ENCODE measurements at regions not wholly inside any gene's neighbourhood (a gene's known extent, or its start where the extent isn't known, plus 50 kb on each side); places are given as distances from the start of the nearest gene placed in this dataset.
"Not testable (repeated sequence)": the region's sequence is repeated elsewhere in the genome, so short reads cannot be mapped to it uniquely, and the experiment has no call there.

GRCh38 chr21:23858878-23859277 is 1748.4 kb downstream of the MRPL39 start:
- Mint-ChIP-seq H3K27me3 (no peaks in the 10 kb centered on the region), H3K4me3 (no peak overlapping the region), H3K36me3 (no peaks in the 10 kb centered on the region), H3K9me3 (no peaks in the 10 kb centered on the region), H3K4me1 (ENCODE audit: low read depth) (peaks cover 10% of the 10 kb centered on the region), H3K27ac (no peak overlapping the region)
- no peak for DNase-seq
- CTCF ChIA-PET, result no interaction called here
- intact Hi-C loops (cut with micrococcal nuclease), result loop anchor here (10.0 kb wide), 1 partner anchor 656 kb away; no protein-coding TSS in a partner anchor
- POLR2A ChIA-PET, result no interaction called here

- Mint-ChIP-seq H3K4me3 (no peak overlapping the region), H3K27ac (no peak overlapping the region), H3K9me3 (no peaks in the 10 kb centered on the region), H3K27me3 (no peaks in the 10 kb centered on the region), H3K36me3 (no peaks in the 10 kb centered on the region), H3K4me1 (ENCODE audit: low read depth) (no peaks in the 10 kb centered on the region)
- ChIA-PET POLR2A (no interaction called here), CTCF (interaction anchor here (1.6 to 3.7 kb wide), 2 partner anchors 115 to 119 kb away, joined by 4 to 28 read pairs; no protein-coding TSS in a partner anchor)
- intact Hi-C loops (cut with micrococcal nuclease), result loop anchor here (1.0 to 10.0 kb wide), 2 partner anchors 114 to 661 kb away; no protein-coding TSS in a partner anchor
- DNase-seq, result no peak
Measured at GRCh38 chr21:23853796-23854379, 1753.4 kb downstream of the MRPL39 start.

- DNase-seq, result no peak
- Mint-ChIP-seq H3K4me3 (no peak overlapping the region), H3K36me3 (no peaks in the 10 kb centered on the region), H3K27ac (no peak overlapping the region), H3K4me1 (ENCODE audit: low read depth) (no peaks in the 10 kb centered on the region), H3K27me3 (no peaks in the 10 kb centered on the region), H3K9me3 (peaks cover 19% of the 10 kb centered on the region)
- ChIA-PET POLR2A (no interaction called here), CTCF (no interaction called here)
- intact Hi-C loops (cut with micrococcal nuclease), result no loop called here
Measured at GRCh38 chr21:23837564-23837963, 1769.7 kb downstream of the MRPL39 start.

- H3K27ac Mint-ChIP-seq, result no peak overlapping the region
- H3K4me3 Mint-ChIP-seq, result no peak overlapping the region
- no peaks in the 10 kb centered on the region for H3K36me3 Mint-ChIP-seq
- intact Hi-C loops (cut with micrococcal nuclease), result no loop called here
- no peaks in the 10 kb centered on the region for H3K4me1 Mint-ChIP-seq (ENCODE audit: low read depth)
- CTCF ChIA-PET, result no interaction called here
- no peak for DNase-seq
- H3K9me3 Mint-ChIP-seq, result no peaks in the 10 kb centered on the region
- no peaks in the 10 kb centered on the region for H3K27me3 Mint-ChIP-seq
- POLR2A ChIA-PET, result no interaction called here
Measured at GRCh38 chr21:23822760-23823159, 1784.5 kb downstream of the MRPL39 start.

GRCh38 chr21:23817337-23817736 is 1789.9 kb downstream of the MRPL39 start:
- CTCF ChIA-PET, result no interaction called here

GRCh38 chr21:23812485-23812884 is 1794.8 kb downstream of the MRPL39 start:
- H3K4me3 Mint-ChIP-seq, result no peak overlapping the region
- intact Hi-C loops (cut with micrococcal nuclease), result no loop called here
- no peaks in the 10 kb centered on the region for H3K9me3 Mint-ChIP-seq
- DNase-seq, result no peak
- H3K36me3 Mint-ChIP-seq, result no peaks in the 10 kb centered on the region
- H3K4me1 Mint-ChIP-seq (ENCODE audit: low read depth), result no peaks in the 10 kb centered on the region
- no peaks in the 10 kb centered on the region for H3K27me3 Mint-ChIP-seq
- ChIA-PET POLR2A (no interaction called here), CTCF (no interaction called here)
- H3K27ac Mint-ChIP-seq, result no peak overlapping the region

More at GRCh38 chr21:23817337-23817736, 1789.9 kb downstream of the MRPL39 start:
- H3K36me3 Mint-ChIP-seq, result no peaks in the 10 kb centered on the region
- intact Hi-C loops (cut with micrococcal nuclease), result no loop called here
- no peaks in the 10 kb centered on the region for H3K9me3 Mint-ChIP-seq
- no peaks in the 10 kb centered on the region for H3K4me1 Mint-ChIP-seq (ENCODE audit: low read depth)
- H3K27ac Mint-ChIP-seq, result no peak overlapping the region
- POLR2A ChIA-PET, result no interaction called here
- no peak overlapping the region for H3K4me3 Mint-ChIP-seq
- DNase-seq, result no peak
- H3K27me3 Mint-ChIP-seq, result no peaks in the 10 kb centered on the region

GRCh38 chr21:23811805-23812204 is 1795.5 kb downstream of the MRPL39 start:
- no peaks in the 10 kb centered on the region for H3K9me3 Mint-ChIP-seq
- ChIA-PET CTCF (no interaction called here), POLR2A (no interaction called here)
- H3K4me1 Mint-ChIP-seq (ENCODE audit: low read depth), result no peaks in the 10 kb centered on the region
- H3K36me3 Mint-ChIP-seq, result no peaks in the 10 kb centered on the region
- no peak for DNase-seq
- no peaks in the 10 kb centered on the region for H3K27me3 Mint-ChIP-seq
- intact Hi-C loops (cut with micrococcal nuclease), result no loop called here
- H3K27ac Mint-ChIP-seq, result no peak overlapping the region
- no peak overlapping the region for H3K4me3 Mint-ChIP-seq

GRCh38 chr21:23809573-23809972 is 1797.7 kb downstream of the MRPL39 start:
- no peak for DNase-seq
- CTCF ChIA-PET, result no interaction called here
- H3K4me3 Mint-ChIP-seq, result no peak overlapping the region
- no peaks in the 10 kb centered on the region for H3K27me3 Mint-ChIP-seq
- H3K36me3 Mint-ChIP-seq, result no peaks in the 10 kb centered on the region
- H3K4me1 Mint-ChIP-seq (ENCODE audit: low read depth), result no peaks in the 10 kb centered on the region
- intact Hi-C loops (cut with micrococcal nuclease), result no loop called here
- POLR2A ChIA-PET, result no interaction called here
- no peak overlapping the region for H3K27ac Mint-ChIP-seq
- no peaks in the 10 kb centered on the region for H3K9me3 Mint-ChIP-seq

GRCh38 chr21:23806966-23807548 is 1800.2 kb downstream of the MRPL39 start:
- H3K36me3 Mint-ChIP-seq; H3K9me3 Mint-ChIP-seq; H3K27ac Mint-ChIP-seq; H3K4me3 Mint-ChIP-seq; H3K4me1 Mint-ChIP-seq (ENCODE audit: low read depth); CTCF ChIA-PET; H3K27me3 Mint-ChIP-seq; intact Hi-C loops (cut with micrococcal nuclease); POLR2A ChIA-PET; DNase-seq: not testable (repeated sequence)

- CTCF ChIA-PET, result no interaction called here
- Mint-ChIP-seq H3K27me3 (no peaks in the 10 kb centered on the region), H3K9me3 (peaks cover 2% of the 10 kb centered on the region), H3K4me1 (ENCODE audit: low read depth) (no peaks in the 10 kb centered on the region), H3K36me3 (no peaks in the 10 kb centered on the region), H3K27ac (no peak overlapping the region), H3K4me3 (no peak overlapping the region)
- no peak for DNase-seq
- intact Hi-C loops (cut with micrococcal nuclease), result no loop called here
- POLR2A ChIA-PET, result no interaction called here
Measured at GRCh38 chr21:23804866-23805265, 1802.4 kb downstream of the MRPL39 start.

GRCh38 chr21:23801292-23801691 is 1806.0 kb downstream of the MRPL39 start:
- no peaks in the 10 kb centered on the region for H3K4me1 Mint-ChIP-seq (ENCODE audit: low read depth)
- ChIA-PET CTCF (no interaction called here), POLR2A (no interaction called here)
- intact Hi-C loops (cut with micrococcal nuclease), result no loop called here
- no peaks in the 10 kb centered on the region for H3K36me3 Mint-ChIP-seq
- H3K27ac Mint-ChIP-seq, result no peak overlapping the region
- no peaks in the 10 kb centered on the region for H3K27me3 Mint-ChIP-seq
- peaks cover 2% of the 10 kb centered on the region for H3K9me3 Mint-ChIP-seq
- H3K4me3 Mint-ChIP-seq, result no peak overlapping the region
- DNase-seq, result no peak

GRCh38 chr21:23799376-23799775 is 1807.9 kb downstream of the MRPL39 start:
- ChIA-PET POLR2A (no interaction called here), CTCF (no interaction called here)
- H3K4me1 Mint-ChIP-seq (ENCODE audit: low read depth), result no peaks in the 10 kb centered on the region
- H3K4me3 Mint-ChIP-seq, result no peak overlapping the region
- H3K27me3 Mint-ChIP-seq, result no peaks in the 10 kb centered on the region
- H3K27ac Mint-ChIP-seq, result no peak overlapping the region
- no peaks in the 10 kb centered on the region for H3K36me3 Mint-ChIP-seq
- intact Hi-C loops (cut with micrococcal nuclease), result no loop called here
- peaks cover 2% of the 10 kb centered on the region for H3K9me3 Mint-ChIP-seq
- no peak for DNase-seq

GRCh38 chr21:23792300-23792699 is 1815.0 kb downstream of the MRPL39 start:
- ChIA-PET CTCF (interaction anchor here (0.7 kb wide), 1 partner anchor 610 kb away, joined by 3 read pairs; no protein-coding TSS in a partner anchor), POLR2A (no interaction called here)
- Mint-ChIP-seq H3K4me3 (no peak overlapping the region), H3K4me1 (ENCODE audit: low read depth) (no peaks in the 10 kb centered on the region), H3K27ac (no peak overlapping the region), H3K9me3 (no peaks in the 10 kb centered on the region), H3K36me3 (no peaks in the 10 kb centered on the region), H3K27me3 (no peaks in the 10 kb centered on the region)
- no peak for DNase-seq
- intact Hi-C loops (cut with micrococcal nuclease), result no loop called here

Measured in activated CD4-positive, alpha-beta memory T cell treated with anti-CD3 and anti-CD28 coated beads for 36 hours (primary cell).